Activated CD4-positive, alpha-beta T cell treated with anti-CD3 and anti-CD28 coated beads for 36 hours (primary cell): ENCODE measurements at regions not wholly inside any gene's neighbourhood (a gene's known extent, or its start where the extent isn't known, plus 50 kb on each side); places are given as distances from the start of the nearest gene placed in this dataset.

ENCODE experiments used
- ATAC-seq: fragments of 200-7000 bp; cut with Tn5 transposase; one replicate; pipeline ENCODE4 v1.10.0; 2021; ENCODE audit warnings: mild to moderate bottlenecking, moderate library complexity
- CTCF ChIA-PET: fragments of 350-600 bp; sonication (Branson Sonifier 250); formaldehyde crosslinking; loops from one replicate; lab custom pipeline; 2021; ENCODE audit warnings: antibody characterized with exemption; lab: Charles Lee
- POLR2A ChIA-PET: fragments of 350-600 bp; sonication (Branson Sonifier 250); formaldehyde crosslinking; loops from one replicate; lab custom pipeline; 2021; ENCODE audit warnings: antibody characterized with exemption, inconsistent platforms; lab: Charles Lee
- DNase-seq: peaks from one replicate; pipeline ENCODE4 v3.0.0-alpha.2; 2020
- H3K27ac Mint-ChIP-seq: one replicate; pipeline ENCODE4 v1.8.0; 2021; ENCODE audit warnings: mixed read lengths
- H3K27me3 Mint-ChIP-seq: one replicate; pipeline ENCODE4 v1.8.0; 2021; ENCODE audit warnings: mixed read lengths
- H3K36me3 Mint-ChIP-seq: one replicate; pipeline ENCODE4 v1.8.0; 2021; ENCODE audit warnings: low read depth, mixed read lengths
- H3K4me1 Mint-ChIP-seq: one replicate; pipeline ENCODE4 v1.8.0; 2021; ENCODE audit warnings: mixed read lengths
- H3K4me3 Mint-ChIP-seq: one replicate; pipeline ENCODE4 v1.8.0; 2021; ENCODE audit warnings: mild to moderate bottlenecking, moderate library complexity, mixed read lengths
- H3K9me3 Mint-ChIP-seq: one replicate; pipeline ENCODE4 v1.8.0; 2021; ENCODE audit warnings: low read depth, mixed read lengths
- intact Hi-C, 2 experiments: fragments of 100-400 bp; cut with DNase I in 1 of 2; cut with micrococcal nuclease in 1 of 2; formaldehyde crosslinking; loops; one replicate each; pipeline versions ENCODE4 v1.14.2 to v1.15.1; 2022 to 2024; cut with DNase I, micrococcal nuclease

DNA sequence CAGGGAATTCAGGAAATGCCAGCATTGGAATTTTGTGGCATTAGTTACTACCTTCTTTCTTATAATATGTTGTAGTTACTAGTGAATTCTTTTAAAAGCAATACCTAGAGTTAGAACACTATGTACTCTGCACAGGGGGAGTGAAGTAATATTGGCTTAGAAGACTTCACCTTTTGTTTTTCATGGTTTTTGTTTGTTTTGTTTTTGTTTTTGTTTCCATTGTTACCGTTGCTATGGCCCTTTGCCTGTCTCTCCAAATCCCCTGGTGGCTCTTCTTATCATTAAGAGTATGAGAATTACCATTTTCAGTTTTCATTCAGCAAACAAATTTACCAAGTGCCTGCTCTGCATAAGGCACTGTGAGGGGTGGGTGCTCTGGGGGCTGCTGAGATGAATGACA lies 160.1 kb downstream of the HAUS1 start:
- Mint-ChIP-seq H3K4me1 (peaks cover 57% of the 10 kb centered on the region), H3K27me3 (no peaks in the 10 kb centered on the region), H3K36me3 (peaks cover 34% of the 10 kb centered on the region), H3K9me3 (no peaks in the 10 kb centered on the region), H3K4me3 (no peak overlapping the region), H3K27ac (no peak overlapping the region)
- CTCF ChIA-PET, result interaction anchor here (1.5 kb wide), 1 partner anchor 394 kb away, joined by 7 read pairs; no protein-coding TSS in a partner anchor
- POLR2A ChIA-PET, result no interaction called here
- ATAC-seq (peak; percentile 30), DNase-seq (no peak)
- intact Hi-C loops, result no loop called here

DNA sequence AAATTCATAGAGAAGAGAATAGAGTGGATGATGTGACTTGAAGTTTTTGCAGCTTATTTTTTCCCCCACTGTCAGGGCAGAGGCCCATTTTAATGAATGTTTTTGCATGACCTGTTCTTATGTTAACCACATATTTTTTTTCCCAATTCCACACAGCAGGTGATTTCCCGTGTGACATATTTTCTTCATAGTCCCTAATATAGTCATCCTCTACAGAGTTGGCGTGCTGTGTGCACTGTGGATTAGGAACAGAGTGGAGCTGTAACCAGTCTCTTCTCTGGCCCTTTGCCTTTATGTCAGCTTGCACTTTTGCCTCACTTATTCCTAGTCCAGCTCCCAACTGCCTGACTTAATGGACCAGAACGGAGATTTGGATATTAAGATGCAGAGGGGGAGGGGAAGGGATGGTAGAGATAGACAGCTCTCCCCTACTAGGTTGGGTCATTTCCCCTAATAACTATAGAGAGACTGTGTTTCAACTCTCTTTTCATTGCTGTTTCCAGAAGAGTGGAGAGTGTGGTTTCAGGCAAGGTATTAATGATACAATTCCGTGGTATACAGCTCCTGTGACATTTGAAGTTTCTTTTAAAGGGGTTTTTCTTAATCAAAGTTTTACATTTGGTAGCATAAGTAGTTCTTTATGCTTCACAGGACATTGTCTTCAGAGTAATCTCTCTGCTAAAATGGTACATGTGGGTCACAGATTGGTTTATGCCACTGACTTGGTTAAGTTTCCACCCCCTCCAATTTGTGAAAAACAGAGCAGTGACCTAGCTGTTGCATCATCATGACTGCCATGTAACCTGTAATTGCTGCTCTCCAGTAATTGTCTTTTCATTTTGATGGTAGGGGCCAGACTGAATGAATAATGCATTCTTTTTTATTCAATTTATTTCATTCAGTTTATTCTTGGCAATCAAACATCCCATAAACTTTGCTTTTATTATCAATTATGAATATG lies 161.3 kb downstream of the HAUS1 start:
- H3K36me3 Mint-ChIP-seq, result peaks cover 32% of the 10 kb centered on the region
- ChIA-PET POLR2A (interaction anchor here (0.9 kb wide), 1 partner anchor 15 kb away, joined by 3 read pairs; no protein-coding TSS in a partner anchor), CTCF (interaction anchor here (0.6 to 2.4 kb wide), 8 partner anchors 8 to 393 kb away, joined by 3 to 15 read pairs (median 6); a partner anchor contains a TSS)
- H3K4me3 Mint-ChIP-seq, result no peak overlapping the region
- H3K27ac Mint-ChIP-seq, result peak overlapping the region; percentile 65
- peaks cover 46% of the 10 kb centered on the region for H3K4me1 Mint-ChIP-seq
- intact Hi-C loops, result loop anchor here in 1 of 2 experiments (5.0 kb wide), 1 partner anchor 93 kb away; a partner anchor contains a TSS
- H3K27me3 Mint-ChIP-seq, result no peaks in the 10 kb centered on the region
- peak; percentile 69 for ATAC-seq
- no peak for DNase-seq
- no peaks in the 10 kb centered on the region for H3K9me3 Mint-ChIP-seq

DNA sequence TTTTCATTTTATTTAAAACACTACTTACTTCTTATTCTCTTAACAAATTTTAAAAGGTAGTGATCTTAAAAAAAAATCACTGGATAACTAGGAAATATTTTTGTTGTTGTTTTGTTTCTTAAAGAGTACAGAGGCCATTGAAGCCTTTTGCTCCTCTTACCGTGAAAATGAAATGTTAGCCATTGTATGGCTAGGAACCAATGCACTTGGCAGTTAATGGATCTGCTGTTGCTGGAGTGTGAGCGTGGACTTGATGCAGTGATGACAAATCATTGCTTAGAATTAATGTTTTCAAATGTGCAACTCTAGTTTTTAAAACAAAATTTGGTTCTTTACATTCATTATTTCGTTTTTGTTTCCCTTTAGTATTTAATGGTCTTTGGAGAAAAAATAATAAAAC lies 162.3 kb downstream of the HAUS1 start:
- ATAC-seq, result no peak
- Mint-ChIP-seq H3K4me3 (no peak overlapping the region), H3K9me3 (no peaks in the 10 kb centered on the region), H3K4me1 (peaks cover 44% of the 10 kb centered on the region), H3K27ac (no peak overlapping the region), H3K27me3 (no peaks in the 10 kb centered on the region), H3K36me3 (peaks cover 34% of the 10 kb centered on the region)
- POLR2A ChIA-PET, result interaction anchor here (0.6 to 1.1 kb wide), 2 partner anchors 55 to 67 kb away, joined by 3 read pairs; no protein-coding TSS in a partner anchor
- intact Hi-C loops, result loop anchor here in 1 of 2 experiments (5.0 kb wide), 1 partner anchor 94 kb away; a partner anchor contains a TSS
- no peak for DNase-seq
- CTCF ChIA-PET, result interaction anchor here (1.5 to 2.4 kb wide), 2 partner anchors 23 to 93 kb away, joined by 3 to 8 read pairs; a partner anchor contains a TSS

DNA sequence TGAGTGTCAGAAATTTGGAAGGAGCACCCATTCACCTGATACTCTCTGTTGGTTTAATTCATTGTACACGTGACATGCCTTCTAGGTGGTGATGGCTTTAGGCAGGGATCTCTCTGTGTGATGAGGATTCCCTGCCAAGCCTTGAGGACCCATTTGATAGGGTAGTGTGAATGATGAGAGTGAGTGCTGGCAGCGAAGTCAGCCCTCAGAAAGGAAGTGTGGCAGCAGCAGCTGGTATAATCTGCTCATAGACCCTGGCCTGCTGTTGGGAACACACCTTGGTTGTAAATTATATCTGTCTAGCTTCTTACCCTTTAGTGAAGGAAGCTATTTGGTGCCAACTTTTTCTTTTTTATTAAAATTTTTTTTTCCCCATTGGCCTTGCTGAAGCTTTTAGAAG lies 164.5 kb downstream of the HAUS1 start:
- CTCF ChIA-PET, result interaction anchor here (0.8 to 2.0 kb wide), 4 partner anchors 12 to 390 kb away, joined by 3 to 7 read pairs (median 6); a partner anchor contains a TSS
- Mint-ChIP-seq H3K4me3 (no peak overlapping the region), H3K9me3 (no peaks in the 10 kb centered on the region), H3K36me3 (peaks cover 24% of the 10 kb centered on the region), H3K4me1 (peaks cover 32% of the 10 kb centered on the region), H3K27me3 (no peaks in the 10 kb centered on the region), H3K27ac (peak overlapping the region; percentile 17)
- intact Hi-C loops, result loop anchor here in 1 of 2 experiments (5.0 kb wide), 1 partner anchor 96 kb away; a partner anchor contains a TSS
- DNase-seq (no peak), ATAC-seq (no peak)
- POLR2A ChIA-PET, result no interaction called here

DNA sequence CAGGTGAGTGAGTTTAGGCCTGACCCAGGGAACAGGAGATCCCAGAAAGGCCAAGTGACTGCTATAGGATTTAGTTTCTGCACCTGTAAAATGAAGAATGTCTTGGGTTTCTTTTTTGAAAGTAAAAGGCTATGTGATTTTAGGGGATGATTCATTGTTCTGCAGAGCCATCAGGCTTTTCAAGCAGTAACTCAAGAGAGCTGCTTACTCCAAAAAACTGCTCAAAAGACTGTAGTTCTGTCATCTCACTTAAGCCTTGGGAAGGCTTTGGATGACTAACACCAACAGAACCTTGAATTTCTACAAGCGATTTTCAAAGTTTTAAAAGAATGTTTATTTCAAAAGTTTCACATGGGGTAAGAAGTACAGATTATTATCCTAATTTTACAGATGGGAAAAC lies 165.1 kb downstream of the HAUS1 start:
- Mint-ChIP-seq H3K4me3 (no peak overlapping the region), H3K36me3 (peaks cover 18% of the 10 kb centered on the region), H3K27me3 (no peaks in the 10 kb centered on the region), H3K9me3 (no peaks in the 10 kb centered on the region), H3K4me1 (peaks cover 26% of the 10 kb centered on the region), H3K27ac (no peak overlapping the region)
- POLR2A ChIA-PET, result no interaction called here
- CTCF ChIA-PET, result interaction anchor here (0.9 to 2.0 kb wide), 3 partner anchors 12 to 389 kb away, joined by 3 to 7 read pairs (median 6); no protein-coding TSS in a partner anchor
- intact Hi-C loops, result loop anchor here in 1 of 2 experiments (5.0 kb wide), 1 partner anchor 97 kb away; a partner anchor contains a TSS
- ATAC-seq (no peak), DNase-seq (no peak)

DNA sequence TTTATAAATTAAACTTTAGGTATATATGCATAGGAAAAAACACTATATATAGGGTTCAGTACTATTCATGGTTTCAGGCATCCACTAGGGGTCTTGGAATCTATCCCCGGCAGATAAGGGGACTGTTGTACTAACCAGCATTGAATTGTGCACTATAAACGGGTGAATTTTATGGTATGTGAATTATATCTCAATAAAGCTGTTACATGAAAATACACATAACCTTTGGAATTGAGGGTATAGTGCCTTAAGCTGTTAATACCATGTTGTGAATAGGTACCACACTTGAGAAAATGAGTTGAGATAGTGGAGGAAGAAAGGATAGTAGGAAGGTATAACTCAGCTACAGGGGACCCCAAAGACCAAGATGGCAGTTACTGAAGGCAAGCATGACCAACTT lies 167.3 kb downstream of the HAUS1 start:
- no peak for DNase-seq
- Mint-ChIP-seq H3K27me3 (no peaks in the 10 kb centered on the region), H3K36me3 (peaks cover 9% of the 10 kb centered on the region), H3K27ac (no peak overlapping the region), H3K4me3 (no peak overlapping the region), H3K4me1 (peaks cover 8% of the 10 kb centered on the region), H3K9me3 (no peaks in the 10 kb centered on the region)
- CTCF ChIA-PET, result interaction anchor here (0.9 to 2.7 kb wide), 4 partner anchors 9 to 98 kb away, joined by 3 to 9 read pairs (median 5); a partner anchor contains a TSS
- POLR2A ChIA-PET, result no interaction called here
- intact Hi-C loops, result no loop called here
- ATAC-seq, result no peak

DNA sequence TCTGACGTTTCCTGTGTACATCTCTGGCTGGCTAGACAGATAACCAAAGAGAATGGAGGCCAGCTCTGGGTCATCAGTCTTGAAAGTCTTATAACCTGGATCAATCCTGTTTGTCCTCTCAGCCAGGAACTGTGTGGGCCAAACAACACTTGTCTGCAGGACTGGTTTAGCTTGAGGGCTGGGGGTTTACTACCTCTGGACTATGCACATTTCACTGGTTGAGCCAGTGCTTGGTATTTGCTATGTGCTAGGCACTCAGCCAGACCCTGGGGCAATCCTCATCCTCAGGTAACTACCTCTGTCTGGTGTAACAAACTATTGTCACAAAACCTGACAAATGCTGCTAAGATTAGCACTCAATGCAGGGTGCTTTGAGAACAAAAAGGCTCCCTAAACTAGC lies 169.7 kb downstream of the HAUS1 start:
- ATAC-seq, result no peak
- H3K4me1 Mint-ChIP-seq, result peaks cover 16% of the 10 kb centered on the region
- CTCF ChIA-PET, result interaction anchor here (2.7 kb wide), 1 partner anchor 9 kb away, joined by 9 read pairs; no protein-coding TSS in a partner anchor
- no peak for DNase-seq
- intact Hi-C loops, result no loop called here
- H3K9me3 Mint-ChIP-seq, result no peaks in the 10 kb centered on the region
- H3K4me3 Mint-ChIP-seq, result no peak overlapping the region
- H3K36me3 Mint-ChIP-seq, result peaks cover 1% of the 10 kb centered on the region
- H3K27ac Mint-ChIP-seq, result no peak overlapping the region
- POLR2A ChIA-PET, result no interaction called here
- no peaks in the 10 kb centered on the region for H3K27me3 Mint-ChIP-seq

DNA sequence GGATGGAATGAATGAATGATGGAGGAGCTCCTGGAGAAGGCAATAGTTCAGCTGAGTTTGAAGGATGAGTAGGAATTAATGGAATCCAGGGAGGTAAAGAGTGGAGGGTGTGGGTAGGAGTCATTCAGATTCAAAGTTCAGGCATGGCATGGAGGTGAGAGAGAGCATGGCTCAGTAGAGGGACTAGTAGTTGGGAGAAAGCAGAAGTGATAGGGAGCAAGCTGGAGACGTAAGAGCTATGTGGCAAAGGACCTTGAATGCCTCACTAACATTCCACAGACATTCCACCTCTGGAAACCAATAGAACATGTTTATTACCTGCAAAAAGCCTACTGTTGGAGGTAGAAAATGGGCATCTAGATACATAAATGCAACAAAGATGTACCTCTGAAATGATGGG lies 170.1 kb downstream of the HAUS1 start:
- peaks cover 1% of the 10 kb centered on the region for H3K36me3 Mint-ChIP-seq
- no peak for ATAC-seq
- POLR2A ChIA-PET, result no interaction called here
- peaks cover 13% of the 10 kb centered on the region for H3K4me1 Mint-ChIP-seq
- intact Hi-C loops, result no loop called here
- H3K9me3 Mint-ChIP-seq, result no peaks in the 10 kb centered on the region
- no peaks in the 10 kb centered on the region for H3K27me3 Mint-ChIP-seq
- CTCF ChIA-PET, result interaction anchor here (2.7 kb wide), 1 partner anchor 8 kb away, joined by 9 read pairs; no protein-coding TSS in a partner anchor
- no peak overlapping the region for H3K4me3 Mint-ChIP-seq
- no peak for DNase-seq
- no peak overlapping the region for H3K27ac Mint-ChIP-seq

DNA sequence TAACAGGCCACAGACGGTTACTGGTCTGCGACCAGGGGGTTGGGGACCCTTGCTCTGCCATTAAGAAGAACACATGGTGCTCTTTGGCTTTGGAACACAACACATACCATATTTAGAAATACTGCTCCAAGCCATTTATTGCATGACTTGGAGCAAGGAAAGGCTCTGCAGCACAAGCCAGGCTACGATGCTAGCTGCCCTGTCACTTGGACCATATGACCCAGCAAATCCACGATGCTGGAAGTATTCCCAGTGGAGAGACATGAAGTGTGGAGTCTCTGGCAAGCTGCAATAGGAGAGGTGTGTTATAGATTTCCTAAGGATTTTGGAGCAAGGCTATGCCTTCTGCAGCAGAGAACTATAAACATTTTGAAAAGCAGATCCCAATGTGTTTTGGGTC lies 171.2 kb downstream of the HAUS1 start:
- DNase-seq (no peak), ATAC-seq (no peak)
- Mint-ChIP-seq H3K4me1 (peaks cover 11% of the 10 kb centered on the region), H3K36me3 (peaks cover 1% of the 10 kb centered on the region), H3K27me3 (no peaks in the 10 kb centered on the region), H3K27ac (no peak overlapping the region), H3K9me3 (no peaks in the 10 kb centered on the region), H3K4me3 (no peak overlapping the region)
- intact Hi-C loops, result no loop called here
- ChIA-PET CTCF (interaction anchor here (0.8 to 1.0 kb wide), 2 partner anchors 205 to 383 kb away, joined by 3 read pairs; no protein-coding TSS in a partner anchor), POLR2A (no interaction called here)

DNA sequence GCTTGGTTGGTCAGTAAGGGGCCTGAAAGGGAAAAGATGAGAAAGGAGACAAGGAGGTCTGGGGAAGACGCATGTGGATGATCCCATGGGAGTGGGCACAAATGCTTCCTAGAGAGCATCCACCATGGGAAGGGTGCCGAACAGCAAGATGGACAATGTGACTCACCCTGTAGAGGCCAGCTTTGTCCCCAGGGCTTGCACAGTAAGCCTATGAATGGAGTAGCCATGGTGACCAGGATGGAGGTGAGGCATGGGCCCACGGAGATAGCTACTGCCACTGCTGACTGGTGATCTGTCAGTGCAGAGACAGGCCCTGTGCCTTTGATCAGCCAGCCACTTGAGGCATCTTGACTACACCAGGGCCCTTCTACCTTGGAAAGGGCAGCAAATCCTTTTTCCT lies 172.6 kb downstream of the HAUS1 start:
- no peak for DNase-seq
- peaks cover 11% of the 10 kb centered on the region for H3K4me1 Mint-ChIP-seq
- ChIA-PET POLR2A (no interaction called here), CTCF (interaction anchor here (1.2 kb wide), 1 partner anchor 17 kb away, joined by 3 read pairs; no protein-coding TSS in a partner anchor)
- ATAC-seq, result no peak
- H3K36me3 Mint-ChIP-seq, result no peaks in the 10 kb centered on the region
- H3K27me3 Mint-ChIP-seq, result no peaks in the 10 kb centered on the region
- H3K4me3 Mint-ChIP-seq, result no peak overlapping the region
- H3K9me3 Mint-ChIP-seq, result no peaks in the 10 kb centered on the region
- intact Hi-C loops, result no loop called here
- H3K27ac Mint-ChIP-seq, result no peak overlapping the region
